ENCODE measurements at regions not wholly inside any gene's neighbourhood (a gene's known extent, or its start where the extent isn't known, plus 50 kb on each side); places are given as distances from the start of the nearest gene placed in this dataset.

DNA sequence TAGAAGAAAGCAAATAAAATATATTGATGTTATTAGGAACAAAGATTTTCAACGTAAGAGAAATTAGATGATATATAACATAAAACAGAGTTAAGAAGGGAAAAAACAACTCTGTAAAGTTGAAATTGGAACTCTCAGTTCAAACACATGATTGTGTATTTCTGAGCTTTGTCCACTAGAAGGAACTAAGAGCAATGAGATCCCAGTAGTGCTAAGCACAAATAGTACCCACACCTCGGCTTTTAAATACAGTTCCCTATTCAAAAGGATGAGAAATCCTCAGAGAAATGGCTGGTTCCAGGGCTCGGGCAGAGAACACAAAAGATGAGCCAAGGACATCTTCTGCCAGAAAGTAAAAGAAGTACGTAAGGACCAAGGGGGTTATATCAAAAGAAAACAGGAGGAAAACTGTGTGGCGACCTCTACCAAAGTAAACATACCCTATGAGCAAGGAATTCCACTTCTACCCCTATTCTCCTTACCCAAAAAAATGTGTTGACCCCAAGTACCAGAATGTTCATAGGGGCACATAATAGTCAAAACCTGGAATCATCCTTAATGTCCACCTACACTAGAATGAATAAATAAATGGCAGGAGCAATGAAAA is 96.6 kb downstream of the SPTSSA start:
- Histone ChIP-seq H3K9ac (ENCODE audit: low read length) (no peak overlapping the region), H3K27me3 (ENCODE audit: control insufficient read depth in 1 of 2, insufficient read depth in 2 of 2, low read length in 2 of 2) (no peaks in the 10 kb centered on the region), H3K4me1 (ENCODE audit: insufficient read depth, low read length) (peaks cover 5% of the 10 kb centered on the region)

DNA sequence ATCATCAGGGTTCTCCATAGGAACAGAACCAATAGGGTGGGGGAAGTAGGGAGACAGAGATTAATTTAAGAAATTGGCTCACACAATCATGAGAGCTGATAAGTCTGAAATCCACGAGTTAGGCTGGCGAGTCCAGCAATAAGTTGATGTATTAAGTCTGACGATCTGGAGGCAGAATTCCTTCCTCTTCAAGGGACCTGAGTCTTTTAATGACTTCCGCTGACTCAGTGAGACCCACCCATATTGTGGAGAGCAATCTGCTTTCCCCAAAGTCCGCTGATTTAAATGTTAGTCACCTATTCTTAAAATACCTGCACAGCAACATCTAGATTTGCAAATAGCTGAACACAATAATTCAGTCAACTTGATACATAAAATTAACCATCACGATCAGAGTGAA is 97.8 kb downstream of the SPTSSA start:
- no peaks in the 10 kb centered on the region for H3K27me3 ChIP-seq (ENCODE audit: control insufficient read depth in 1 of 2, insufficient read depth in 2 of 2, low read length in 2 of 2)
- H3K9ac ChIP-seq (ENCODE audit: low read length) = no peak overlapping the region
- no peaks in the 10 kb centered on the region for H3K36me3 ChIP-seq (ENCODE audit: insufficient read depth, low read length)
- no peak overlapping the region for H3K27ac ChIP-seq (ENCODE audit: low read depth, low read length)
- no peak overlapping the region for H3K4me3 ChIP-seq (ENCODE audit: low read depth in 1 of 2, low read length in 2 of 2)
- no peaks in the 10 kb centered on the region for H3K9me3 ChIP-seq (ENCODE audit: low read length)
- peaks cover 5% of the 10 kb centered on the region for H3K4me1 ChIP-seq (ENCODE audit: insufficient read depth, low read length)

More for the DNA sequence above, 96.6 kb downstream of the SPTSSA start:
- Histone ChIP-seq H3K36me3 (ENCODE audit: insufficient read depth, low read length) (no peaks in the 10 kb centered on the region), H3K4me3 (ENCODE audit: low read depth in 1 of 2, low read length in 2 of 2) (no peak overlapping the region), H3K9me3 (ENCODE audit: low read length) (no peaks in the 10 kb centered on the region), H3K27ac (ENCODE audit: low read depth, low read length) (no peak overlapping the region)

DNA sequence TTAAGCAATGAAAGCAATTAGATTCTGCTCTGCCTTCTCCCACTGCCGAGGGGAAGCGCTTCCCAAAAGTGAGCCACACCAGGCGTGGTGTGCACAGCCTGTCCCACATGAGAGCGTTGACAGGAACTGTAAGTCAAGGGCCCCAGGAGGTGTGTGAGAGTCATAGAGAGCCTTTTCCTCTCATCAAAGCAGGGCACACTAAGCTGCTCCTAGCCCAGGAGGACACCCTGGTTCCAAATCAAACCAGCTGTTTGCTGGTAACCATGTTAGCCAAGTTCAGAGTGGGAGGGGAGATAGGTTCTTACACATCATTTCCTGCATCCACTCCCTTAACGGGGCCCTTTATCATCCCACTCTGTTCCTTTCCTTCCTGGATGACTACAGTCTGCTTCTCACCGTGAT is 98.3 kb downstream of the SPTSSA start:
- H3K9me3 ChIP-seq (ENCODE audit: low read length) = no peaks in the 10 kb centered on the region
- H3K36me3 ChIP-seq (ENCODE audit: insufficient read depth, low read length) = no peaks in the 10 kb centered on the region
- peaks cover 5% of the 10 kb centered on the region for H3K4me1 ChIP-seq (ENCODE audit: insufficient read depth, low read length)
- H3K4me3 ChIP-seq (ENCODE audit: low read depth in 1 of 2, low read length in 2 of 2) = no peak overlapping the region
- H3K9ac ChIP-seq (ENCODE audit: low read length) = no peak overlapping the region
- H3K27me3 ChIP-seq (ENCODE audit: control insufficient read depth in 1 of 2, insufficient read depth in 2 of 2, low read length in 2 of 2) = no peaks in the 10 kb centered on the region
- no peak overlapping the region for H3K27ac ChIP-seq (ENCODE audit: low read depth, low read length)

GRCh38 chr14:34362641-34363251 is 99.3 kb downstream of the SPTSSA start:
- Histone ChIP-seq H3K9ac (ENCODE audit: low read length) (no peak overlapping the region), H3K4me3 (ENCODE audit: low read depth in 1 of 2, low read length in 2 of 2) (no peak overlapping the region), H3K36me3 (ENCODE audit: insufficient read depth, low read length) (no peaks in the 10 kb centered on the region), H3K27ac (ENCODE audit: low read depth, low read length) (no peak overlapping the region), H3K4me1 (ENCODE audit: insufficient read depth, low read length) (peaks cover 5% of the 10 kb centered on the region), H3K9me3 (ENCODE audit: low read length) (no peaks in the 10 kb centered on the region), H3K27me3 (ENCODE audit: control insufficient read depth in 1 of 2, insufficient read depth in 2 of 2, low read length in 2 of 2) (no peaks in the 10 kb centered on the region)

- peaks cover 5% of the 10 kb centered on the region for H3K4me1 ChIP-seq (ENCODE audit: insufficient read depth, low read length)
- H3K36me3 ChIP-seq (ENCODE audit: insufficient read depth, low read length) = no peaks in the 10 kb centered on the region
- H3K27me3 ChIP-seq (ENCODE audit: control insufficient read depth in 1 of 2, insufficient read depth in 2 of 2, low read length in 2 of 2) = no peaks in the 10 kb centered on the region
- H3K9ac ChIP-seq (ENCODE audit: low read length) = no peak overlapping the region
- H3K4me3 ChIP-seq (ENCODE audit: low read depth in 1 of 2, low read length in 2 of 2) = no peak overlapping the region
- no peaks in the 10 kb centered on the region for H3K9me3 ChIP-seq (ENCODE audit: low read length)
- no peak overlapping the region for H3K27ac ChIP-seq (ENCODE audit: low read depth, low read length)
Measured at GRCh38 chr14:34361504-34362011, 100.5 kb downstream of the SPTSSA start.

GRCh38 chr14:34359420-34360117 is 102.5 kb downstream of the SPTSSA start:
- peaks cover 13% of the 10 kb centered on the region for H3K4me1 ChIP-seq (ENCODE audit: insufficient read depth, low read length)
- no peak overlapping the region for H3K9ac ChIP-seq (ENCODE audit: low read length)
- no peaks in the 10 kb centered on the region for H3K9me3 ChIP-seq (ENCODE audit: low read length)
- H3K27ac ChIP-seq (ENCODE audit: low read depth, low read length) = no peak overlapping the region
- no peak overlapping the region for H3K4me3 ChIP-seq (ENCODE audit: low read depth in 1 of 2, low read length in 2 of 2)
- H3K27me3 ChIP-seq (ENCODE audit: control insufficient read depth in 1 of 2, insufficient read depth in 2 of 2, low read length in 2 of 2) = no peaks in the 10 kb centered on the region
- no peaks in the 10 kb centered on the region for H3K36me3 ChIP-seq (ENCODE audit: insufficient read depth, low read length)

- Histone ChIP-seq H3K27ac (ENCODE audit: low read depth, low read length) (no peak overlapping the region), H3K9ac (ENCODE audit: low read length) (no peak overlapping the region), H3K4me1 (ENCODE audit: insufficient read depth, low read length) (peaks cover 8% of the 10 kb centered on the region), H3K9me3 (ENCODE audit: low read length) (no peaks in the 10 kb centered on the region), H3K36me3 (ENCODE audit: insufficient read depth, low read length) (no peaks in the 10 kb centered on the region), H3K4me3 (ENCODE audit: low read depth in 1 of 2, low read length in 2 of 2) (no peak overlapping the region), H3K27me3 (ENCODE audit: control insufficient read depth in 1 of 2, insufficient read depth in 2 of 2, low read length in 2 of 2) (no peaks in the 10 kb centered on the region)
Measured at GRCh38 chr14:34356264-34356654, 105.8 kb downstream of the SPTSSA start.

- Histone ChIP-seq H3K27ac (ENCODE audit: low read depth, low read length) (no peak overlapping the region), H3K4me1 (ENCODE audit: insufficient read depth, low read length) (peaks cover 8% of the 10 kb centered on the region), H3K4me3 (ENCODE audit: low read depth in 1 of 2, low read length in 2 of 2) (no peak overlapping the region), H3K9ac (ENCODE audit: low read length) (no peak overlapping the region), H3K36me3 (ENCODE audit: insufficient read depth, low read length) (no peaks in the 10 kb centered on the region), H3K9me3 (ENCODE audit: low read length) (no peaks in the 10 kb centered on the region), H3K27me3 (ENCODE audit: control insufficient read depth in 1 of 2, insufficient read depth in 2 of 2, low read length in 2 of 2) (no peaks in the 10 kb centered on the region)
Measured at GRCh38 chr14:34355584-34356263, 106.3 kb downstream of the SPTSSA start.

GRCh38 chr14:34354556-34354955 is 107.5 kb downstream of the SPTSSA start:
- Histone ChIP-seq H3K4me3 (ENCODE audit: low read depth in 1 of 2, low read length in 2 of 2) (no peak overlapping the region), H3K27ac (ENCODE audit: low read depth, low read length) (no peak overlapping the region), H3K4me1 (ENCODE audit: insufficient read depth, low read length) (peaks cover 8% of the 10 kb centered on the region), H3K36me3 (ENCODE audit: insufficient read depth, low read length) (no peaks in the 10 kb centered on the region), H3K9ac (ENCODE audit: low read length) (no peak overlapping the region), H3K9me3 (ENCODE audit: low read length) (no peaks in the 10 kb centered on the region), H3K27me3 (ENCODE audit: control insufficient read depth in 1 of 2, insufficient read depth in 2 of 2, low read length in 2 of 2) (no peaks in the 10 kb centered on the region)

DNA sequence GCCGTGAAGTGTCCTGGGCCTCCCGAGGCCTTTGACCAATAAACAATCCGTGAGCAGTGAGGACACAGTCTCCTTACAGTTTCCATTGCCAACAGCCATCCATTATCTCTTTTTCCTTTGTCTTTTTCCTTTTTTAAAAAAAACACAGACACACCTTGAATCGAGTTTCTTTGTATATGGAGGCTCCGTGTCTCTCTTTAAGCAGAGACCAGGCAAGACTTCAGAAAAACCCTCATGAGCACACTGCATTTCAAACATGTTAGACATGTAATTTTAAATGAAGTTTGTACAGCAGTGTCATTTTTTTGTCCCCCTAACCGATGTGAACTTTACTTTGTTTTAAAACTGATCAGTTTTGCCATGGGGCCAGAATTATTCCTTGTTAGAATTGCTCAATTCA is 111.1 kb downstream of the SPTSSA start:
- Histone ChIP-seq H3K4me1 (ENCODE audit: insufficient read depth, low read length) (peaks cover 8% of the 10 kb centered on the region), H3K27me3 (ENCODE audit: control insufficient read depth in 1 of 2, insufficient read depth in 2 of 2, low read length in 2 of 2) (no peaks in the 10 kb centered on the region), H3K27ac (ENCODE audit: low read depth, low read length) (no peak overlapping the region), H3K9ac (ENCODE audit: low read length) (no peak overlapping the region), H3K4me3 (ENCODE audit: low read depth in 1 of 2, low read length in 2 of 2) (no peak overlapping the region), H3K9me3 (ENCODE audit: low read length) (no peaks in the 10 kb centered on the region), H3K36me3 (ENCODE audit: insufficient read depth, low read length) (no peaks in the 10 kb centered on the region)

DNA sequence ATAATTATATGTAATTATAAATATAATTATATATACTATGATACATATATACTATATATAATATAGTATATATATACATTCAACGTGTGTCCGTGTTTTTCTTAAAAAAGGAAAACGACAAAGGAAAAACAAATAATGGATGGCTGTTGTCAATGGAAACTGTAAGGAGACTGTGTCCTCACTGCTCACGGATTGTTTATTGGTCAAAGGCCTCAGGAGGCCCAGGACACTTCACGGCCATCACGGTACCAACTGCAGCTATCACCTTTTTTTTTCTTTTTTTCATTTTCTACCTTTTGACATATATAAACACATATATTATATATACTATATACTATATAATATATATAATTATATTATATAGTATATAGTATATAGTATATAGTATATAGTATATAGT is 113.4 kb downstream of the SPTSSA start:
- Histone ChIP-seq H3K9ac (ENCODE audit: low read length) (no peak overlapping the region), H3K4me3 (ENCODE audit: low read depth in 1 of 2, low read length in 2 of 2) (no peak overlapping the region), H3K36me3 (ENCODE audit: insufficient read depth, low read length) (no peaks in the 10 kb centered on the region), H3K4me1 (ENCODE audit: insufficient read depth, low read length) (no peaks in the 10 kb centered on the region), H3K27ac (ENCODE audit: low read depth, low read length) (no peak overlapping the region), H3K9me3 (ENCODE audit: low read length) (no peaks in the 10 kb centered on the region), H3K27me3 (ENCODE audit: control insufficient read depth in 1 of 2, insufficient read depth in 2 of 2, low read length in 2 of 2) (no peaks in the 10 kb centered on the region)

All from muscle layer of colon (tissue), 2 donors.